ENCODE measurements at regions not wholly inside any gene's neighbourhood (a gene's known extent, or its start where the extent isn't known, plus 50 kb on each side); places are given as distances from the start of the nearest gene placed in this dataset.

DNA sequence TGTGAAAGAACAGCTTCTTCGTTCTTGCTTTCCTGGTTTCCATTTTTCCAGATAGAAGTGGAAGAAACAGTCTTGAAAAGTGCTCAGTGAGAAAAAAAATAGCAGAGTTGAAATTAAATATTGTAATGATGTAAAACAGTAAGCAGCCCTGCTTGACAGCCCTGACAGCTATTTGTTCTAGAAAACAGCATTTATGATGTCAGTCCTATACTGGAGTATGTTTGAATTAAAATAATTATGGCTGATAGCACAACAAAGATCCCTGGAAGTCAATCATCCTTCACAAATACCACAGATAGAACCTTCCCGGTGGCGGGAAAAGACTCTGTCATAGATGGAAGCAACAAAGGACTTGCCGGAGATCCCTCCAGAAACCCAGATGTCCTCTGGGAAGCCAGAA is 298.0 kb upstream of the TNRC6C start:
- TF ChIP-seq, protein P1, sequence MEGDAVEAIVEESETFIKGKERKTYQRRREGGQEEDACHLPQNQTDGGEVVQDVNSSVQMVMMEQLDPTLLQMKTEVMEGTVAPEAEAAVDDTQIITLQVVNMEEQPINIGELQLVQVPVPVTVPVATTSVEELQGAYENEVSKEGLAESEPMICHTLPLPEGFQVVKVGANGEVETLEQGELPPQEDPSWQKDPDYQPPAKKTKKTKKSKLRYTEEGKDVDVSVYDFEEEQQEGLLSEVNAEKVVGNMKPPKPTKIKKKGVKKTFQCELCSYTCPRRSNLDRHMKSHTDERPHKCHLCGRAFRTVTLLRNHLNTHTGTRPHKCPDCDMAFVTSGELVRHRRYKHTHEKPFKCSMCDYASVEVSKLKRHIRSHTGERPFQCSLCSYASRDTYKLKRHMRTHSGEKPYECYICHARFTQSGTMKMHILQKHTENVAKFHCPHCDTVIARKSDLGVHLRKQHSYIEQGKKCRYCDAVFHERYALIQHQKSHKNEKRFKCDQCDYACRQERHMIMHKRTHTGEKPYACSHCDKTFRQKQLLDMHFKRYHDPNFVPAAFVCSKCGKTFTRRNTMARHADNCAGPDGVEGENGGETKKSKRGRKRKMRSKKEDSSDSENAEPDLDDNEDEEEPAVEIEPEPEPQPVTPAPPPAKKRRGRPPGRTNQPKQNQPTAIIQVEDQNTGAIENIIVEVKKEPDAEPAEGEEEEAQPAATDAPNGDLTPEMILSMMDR (conservative IDR thresholded peaks at IDR 0.05): no peak
- TF ChIP-seq EZH2 (IDR thresholded peaks at IDR 0.05; ENCODE audit: low read depth): no peak
